Tibial nerve (tissue), 4 donors: ENCODE measurements at regions not wholly inside any gene's neighbourhood (a gene's known extent, or its start where the extent isn't known, plus 50 kb on each side); places are given as distances from the start of the nearest gene placed in this dataset.

Source experiments
- EP300 ChIP-seq, 2 donors: sonication (generic); formaldehyde crosslinking; IDR thresholded peaks; one replicate each; pipeline ENCODE4 v1.6.1; 2017; ENCODE audit warnings: antibody characterized with exemption in 2 of 2, mild to moderate bottlenecking in 1 of 2
- POLR2A ChIP-seq, 2 donors: fragments of 450-650 bp; IDR thresholded peaks; one replicate each; pipeline ENCODE4 v1.6.1; 2017; ENCODE audit warnings: antibody characterized with exemption in 2 of 2, mild to moderate bottlenecking in 2 of 2, moderate library complexity in 2 of 2
- TF ChIP-seq, protein P1 (sequence below), 5 experiments: fragments of 200-600 bp in 3 of 5; fragments of 450-650 bp in 2 of 5; sonication (generic) in 3 of 5; IDR thresholded peaks; one replicate each; pipeline ENCODE4 v1.5.1; 2016 to 2019; ENCODE audit warnings: antibody characterized with exemption in 5 of 5, mild to moderate bottlenecking in 3 of 5, moderate library complexity in 2 of 5

DNA sequence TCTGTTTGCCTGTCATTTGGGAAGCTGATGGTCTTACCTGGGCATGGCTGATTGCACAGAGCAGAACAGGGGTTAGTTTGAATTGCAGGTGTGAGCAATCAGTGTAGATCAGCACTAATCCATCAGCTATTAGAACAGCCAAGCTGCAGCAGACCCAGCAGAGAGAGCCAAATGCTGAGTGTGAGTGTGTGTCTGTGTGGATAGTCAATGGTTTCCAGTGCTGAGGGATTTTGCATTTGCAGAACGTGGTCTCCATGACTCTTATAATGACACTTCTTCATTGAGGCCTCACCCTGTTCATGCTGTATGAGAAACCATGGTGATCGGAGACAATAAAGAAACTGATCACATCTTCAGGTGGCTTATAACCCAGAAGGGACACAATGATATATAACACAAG lies 312.1 kb downstream of the SOX2 start:
- TF ChIP-seq, protein P1, sequence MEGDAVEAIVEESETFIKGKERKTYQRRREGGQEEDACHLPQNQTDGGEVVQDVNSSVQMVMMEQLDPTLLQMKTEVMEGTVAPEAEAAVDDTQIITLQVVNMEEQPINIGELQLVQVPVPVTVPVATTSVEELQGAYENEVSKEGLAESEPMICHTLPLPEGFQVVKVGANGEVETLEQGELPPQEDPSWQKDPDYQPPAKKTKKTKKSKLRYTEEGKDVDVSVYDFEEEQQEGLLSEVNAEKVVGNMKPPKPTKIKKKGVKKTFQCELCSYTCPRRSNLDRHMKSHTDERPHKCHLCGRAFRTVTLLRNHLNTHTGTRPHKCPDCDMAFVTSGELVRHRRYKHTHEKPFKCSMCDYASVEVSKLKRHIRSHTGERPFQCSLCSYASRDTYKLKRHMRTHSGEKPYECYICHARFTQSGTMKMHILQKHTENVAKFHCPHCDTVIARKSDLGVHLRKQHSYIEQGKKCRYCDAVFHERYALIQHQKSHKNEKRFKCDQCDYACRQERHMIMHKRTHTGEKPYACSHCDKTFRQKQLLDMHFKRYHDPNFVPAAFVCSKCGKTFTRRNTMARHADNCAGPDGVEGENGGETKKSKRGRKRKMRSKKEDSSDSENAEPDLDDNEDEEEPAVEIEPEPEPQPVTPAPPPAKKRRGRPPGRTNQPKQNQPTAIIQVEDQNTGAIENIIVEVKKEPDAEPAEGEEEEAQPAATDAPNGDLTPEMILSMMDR (IDR thresholded peaks at IDR 0.05) = no peak
- TF ChIP-seq POLR2A (IDR thresholded peaks at IDR 0.05) (no peak), EP300 (IDR thresholded peaks at IDR 0.05) (no peak)
